B cell (primary cell): ENCODE measurements at regions not wholly inside any gene's neighbourhood (a gene's known extent, or its start where the extent isn't known, plus 50 kb on each side); places are given as distances from the start of the nearest gene placed in this dataset.

ENCODE experiments used
- ATAC-seq: fragments of 200-7000 bp; cut with Tn5 transposase; one replicate; pipeline ENCODE4 v1.10.0; 2021; ENCODE audit warnings: low read depth, mild to moderate bottlenecking, moderate number of reproducible peaks, moderate library complexity
- CTCF ChIA-PET: fragments of 350-600 bp; sonication (Branson Sonifier 250); formaldehyde crosslinking; loops from one replicate; lab custom pipeline; 2021; ENCODE audit warnings: antibody characterized with exemption, inconsistent platforms; lab: Charles Lee
- POLR2A ChIA-PET: fragments of 350-600 bp; sonication (Branson Sonifier 250); formaldehyde crosslinking; loops from one replicate; lab custom pipeline; 2021; ENCODE audit warnings: antibody characterized with exemption; lab: Charles Lee
- DNase-seq: peaks from one replicate; pipeline ENCODE4 v3.0.0; 2013
- H2AFZ ChIP-seq: 2 replicates; pipeline ENCODE4 v1.6.1; 2012; ENCODE audit warnings: mild to moderate bottlenecking, low read depth, low read length; ENCODE audit not compliant: insufficient read depth, poor library complexity, severe bottlenecking
- H3K27ac ChIP-seq, 2 donors: 1 replicate in 1 of 2; 2 replicates in 1 of 2; pipeline ENCODE4 v1.5.1; 2012 to 2013; ENCODE audit warnings: low read length in 2 of 2, mild to moderate bottlenecking in 2 of 2, moderate library complexity in 1 of 2
- H3K27me3 ChIP-seq, 4 experiments: fragments of 200-600 bp in 1 of 4; sonication (generic) in 1 of 4; replicated peaks in 1 of 4; 1 replicate in 2 of 4; 2 replicates in 2 of 4; pipeline versions ENCODE4 v1.6.1 to v1.7.0; 2013 to 2016; ENCODE audit warnings: low read length in 3 of 4, mild to moderate bottlenecking in 2 of 4, mixed read lengths in 1 of 4, moderate library complexity in 1 of 4; ENCODE audit not compliant: insufficient read depth in 4 of 4, control insufficient read depth in 3 of 4; ENCODE audit errors: control extremely low read depth in 1 of 4
- H3K36me3 ChIP-seq, 2 experiments: replicated peaks in 1 of 2; 1 replicate in 1 of 2; 2 replicates in 1 of 2; pipeline versions ENCODE4 v1.6.1 to v1.7.1; 2013; ENCODE audit warnings: low read length in 1 of 2; ENCODE audit not compliant: insufficient read depth in 2 of 2, control insufficient read depth in 1 of 2; ENCODE audit errors: control extremely low read depth in 1 of 2, extremely low read depth in 1 of 2
- H3K4me1 ChIP-seq, 2 donors: fragments of 200-600 bp in 1 of 2; sonication (generic) in 1 of 2; 1 replicate in 1 of 2; 2 replicates in 1 of 2; pipeline versions ENCODE4 v1.5.1 to v1.6.1; 2013 to 2017; ENCODE audit warnings: low read length in 2 of 2; ENCODE audit not compliant: control insufficient read depth in 2 of 2, insufficient read depth in 2 of 2
- H3K4me2 ChIP-seq: replicated peaks from 2 replicates; pipeline ENCODE3; 2012; ENCODE audit warnings: mild to moderate bottlenecking, low read depth, low read length; ENCODE audit not compliant: poor library complexity, severe bottlenecking
- H3K4me3 ChIP-seq, 5 experiments: fragments of 200-600 bp in 1 of 5; sonication (generic) in 1 of 5; 1 replicate in 3 of 5; 2 replicates in 2 of 5; pipeline versions ENCODE4 v1.5.1 to v1.7.0; 2011 to 2016; ENCODE audit warnings: low read length in 4 of 5, mild to moderate bottlenecking in 4 of 5, low read depth in 2 of 5, control low read depth in 1 of 5, moderate library complexity in 1 of 5; ENCODE audit not compliant: insufficient read depth in 1 of 5; ENCODE audit errors: control extremely low read depth in 1 of 5, extremely low read depth in 1 of 5
- H3K79me2 ChIP-seq: fragments of 200-600 bp; sonication (generic); one replicate; pipeline ENCODE4 v1.6.0; 2016; ENCODE audit warnings: low read length; ENCODE audit not compliant: control insufficient read depth, insufficient read depth
- H3K9ac ChIP-seq: fragments of 200-600 bp; sonication (generic); 2 replicates; pipeline ENCODE4 v1.6.1; 2017; ENCODE audit warnings: mild to moderate bottlenecking, low read length, moderate library complexity
- H3K9me3 ChIP-seq, 3 donors: one replicate each; pipeline versions ENCODE4 v1.6.1 to v1.7.1; 2013; ENCODE audit warnings: low read length in 2 of 3; ENCODE audit not compliant: control insufficient read depth in 2 of 3, insufficient read depth in 1 of 3; ENCODE audit errors: control extremely low read depth in 1 of 3
- H4K20me1 ChIP-seq: 2 replicates; pipeline ENCODE4 v1.6.0; 2012; ENCODE audit warnings: mild to moderate bottlenecking, low read length; ENCODE audit not compliant: insufficient read depth, control insufficient read depth, poor library complexity, severe bottlenecking
- H3K27ac Mint-ChIP-seq: one replicate; pipeline ENCODE4 v1.8.0; 2021; ENCODE audit warnings: mixed read lengths
- H3K27me3 Mint-ChIP-seq: one replicate; pipeline ENCODE4 v1.8.0; 2021; ENCODE audit warnings: mixed read lengths
- H3K4me1 Mint-ChIP-seq: one replicate; pipeline ENCODE4 v1.8.0; 2021; ENCODE audit warnings: mixed read lengths
- H3K4me3 Mint-ChIP-seq: one replicate; pipeline ENCODE4 v1.8.0; 2021; ENCODE audit warnings: mixed read lengths
- H3K9me3 Mint-ChIP-seq: one replicate; pipeline ENCODE4 v1.8.0; 2022; ENCODE audit warnings: mixed read lengths; ENCODE audit not compliant: insufficient read depth
- EZH2 ChIP-seq: IDR thresholded peaks from 2 replicates; pipeline ENCODE4 v1.6.1; 2012; ENCODE audit warnings: borderline replicate concordance, low read depth, mild to moderate bottlenecking, moderate library complexity, low read length; ENCODE audit not compliant: insufficient read depth, poor library complexity, severe bottlenecking
- WGBS: methylation state at CpG from one replicate; pipeline ENCODE4 v1.1.5; 2013; ENCODE audit warnings: missing lambda C conversion rate; ENCODE audit not compliant: insufficient coverage; 5-methylcytosine and 5-hydroxymethylcytosine counted together
- intact Hi-C: fragments of 100-400 bp; cut with micrococcal nuclease; formaldehyde crosslinking; loops from one replicate; pipeline ENCODE4 v1.10.0; 2022
- TF ChIP-seq, protein P1 (sequence below): fragments of 200-600 bp; IDR thresholded peaks from one replicate; pipeline ENCODE4 v1.8.0; 2022; ENCODE audit warnings: antibody characterized with exemption, mild to moderate bottlenecking

DNA sequence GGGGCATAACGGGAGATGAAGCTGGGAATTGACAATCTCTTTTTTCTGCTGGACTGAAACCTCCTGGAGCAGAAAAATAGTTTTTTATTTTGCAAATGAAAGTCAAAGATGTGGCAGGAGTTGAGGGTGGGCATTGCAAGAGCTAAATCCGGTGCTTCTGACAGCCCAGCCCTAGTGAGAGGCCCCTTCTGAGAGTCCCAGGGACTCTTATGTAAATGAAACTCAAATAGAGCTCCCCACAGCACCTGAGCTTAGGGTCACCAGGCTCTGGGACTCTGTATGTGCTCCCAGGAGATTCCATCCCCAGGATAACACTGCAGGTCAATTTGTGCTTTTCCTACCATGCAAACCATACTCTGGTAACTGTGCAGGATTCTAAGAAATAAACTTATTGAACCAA lies 192.8 kb downstream of the ANKRD30B start:
- ATAC-seq (no peak), DNase-seq (no peak)
- H3K79me2 ChIP-seq = no peaks in the 10 kb centered on the region
- Mint-ChIP-seq H3K4me3 (no peak overlapping the region), H3K4me1 (no peaks in the 10 kb centered on the region), H3K9me3 (no peaks in the 10 kb centered on the region), H3K27ac (no peak overlapping the region), H3K27me3 (no peaks in the 10 kb centered on the region)
- H3K27ac ChIP-seq = no peak overlapping the region
- H3K4me1 ChIP-seq = no peaks in the 10 kb centered on the region
- H3K27me3 ChIP-seq = no peaks in the 10 kb centered on the region
- H3K9ac ChIP-seq = no peak overlapping the region
- ChIA-PET CTCF (no interaction called here), POLR2A (no interaction called here)
- H3K4me2 ChIP-seq = no peak overlapping the region
- no peak overlapping the region for H2AFZ ChIP-seq
- no peaks in the 10 kb centered on the region for H3K36me3 ChIP-seq
- peaks cover 0 to 19% (median 0%) of the 10 kb centered on the region in 3 donors for H3K9me3 ChIP-seq
- no peaks in the 10 kb centered on the region for H4K20me1 ChIP-seq
- TF ChIP-seq, protein P1, sequence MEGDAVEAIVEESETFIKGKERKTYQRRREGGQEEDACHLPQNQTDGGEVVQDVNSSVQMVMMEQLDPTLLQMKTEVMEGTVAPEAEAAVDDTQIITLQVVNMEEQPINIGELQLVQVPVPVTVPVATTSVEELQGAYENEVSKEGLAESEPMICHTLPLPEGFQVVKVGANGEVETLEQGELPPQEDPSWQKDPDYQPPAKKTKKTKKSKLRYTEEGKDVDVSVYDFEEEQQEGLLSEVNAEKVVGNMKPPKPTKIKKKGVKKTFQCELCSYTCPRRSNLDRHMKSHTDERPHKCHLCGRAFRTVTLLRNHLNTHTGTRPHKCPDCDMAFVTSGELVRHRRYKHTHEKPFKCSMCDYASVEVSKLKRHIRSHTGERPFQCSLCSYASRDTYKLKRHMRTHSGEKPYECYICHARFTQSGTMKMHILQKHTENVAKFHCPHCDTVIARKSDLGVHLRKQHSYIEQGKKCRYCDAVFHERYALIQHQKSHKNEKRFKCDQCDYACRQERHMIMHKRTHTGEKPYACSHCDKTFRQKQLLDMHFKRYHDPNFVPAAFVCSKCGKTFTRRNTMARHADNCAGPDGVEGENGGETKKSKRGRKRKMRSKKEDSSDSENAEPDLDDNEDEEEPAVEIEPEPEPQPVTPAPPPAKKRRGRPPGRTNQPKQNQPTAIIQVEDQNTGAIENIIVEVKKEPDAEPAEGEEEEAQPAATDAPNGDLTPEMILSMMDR = no peak
- no peak for TF ChIP-seq EZH2
- intact Hi-C loops = no loop called here
- H3K4me3 ChIP-seq = no peak overlapping the region
- WGBS = 20% methylated on average over 1 of the region's 2 CpGs

DNA sequence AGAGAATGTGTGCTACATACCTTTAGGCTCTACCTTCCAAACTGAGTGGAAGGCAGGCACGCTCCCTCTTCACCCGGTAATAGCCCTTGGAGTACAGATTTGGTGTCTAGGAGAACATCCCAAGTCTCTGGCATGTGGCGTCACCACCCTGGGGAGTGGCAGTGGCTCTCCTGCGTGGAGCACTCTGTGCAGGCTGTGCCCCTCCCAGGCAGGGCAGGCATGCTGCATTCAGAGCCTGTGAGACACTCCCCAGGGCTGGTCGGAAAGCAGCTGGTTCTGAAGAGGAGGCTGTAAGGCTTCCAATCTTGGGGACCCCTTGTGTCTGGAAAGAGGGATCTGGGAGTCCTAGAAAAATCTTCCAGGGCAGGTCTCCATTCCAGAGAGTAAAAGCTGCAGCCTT lies 193.3 kb downstream of the ANKRD30B start:
- TF ChIP-seq, protein P1 = no peak
- no peak for TF ChIP-seq EZH2
- Histone ChIP-seq H3K27ac (no peak overlapping the region), H3K4me1 (no peaks in the 10 kb centered on the region), H3K27me3 (no peaks in the 10 kb centered on the region), H3K79me2 (no peaks in the 10 kb centered on the region), H3K36me3 (no peaks in the 10 kb centered on the region), H3K9ac (no peak overlapping the region), H4K20me1 (no peaks in the 10 kb centered on the region), H3K9me3 (peaks cover 0 to 24% (median 0%) of the 10 kb centered on the region in 3 donors), H3K4me2 (no peak overlapping the region), H3K4me3 (no peak overlapping the region), H2AFZ (no peak overlapping the region)
- Mint-ChIP-seq H3K27me3 (no peaks in the 10 kb centered on the region), H3K27ac (no peak overlapping the region), H3K4me1 (no peaks in the 10 kb centered on the region), H3K4me3 (no peak overlapping the region), H3K9me3 (no peaks in the 10 kb centered on the region)
- ChIA-PET POLR2A (no interaction called here), CTCF (no interaction called here)
- DNase-seq (no peak), ATAC-seq (no peak)
- 72% methylated on average over 4 of the region's 5 CpGs for WGBS
- intact Hi-C loops = no loop called here
